KBM-7 (cell line): ENCODE measurements at regions not wholly inside any gene's neighbourhood (a gene's known extent, or its start where the extent isn't known, plus 50 kb on each side); places are given as distances from the start of the nearest gene placed in this dataset.
"Not testable (repeated sequence)": the region's sequence is repeated elsewhere in the genome, so short reads cannot be mapped to it uniquely, and the experiment has no call there.

Source experiments
- DNase-seq: peaks from one replicate; pipeline ENCODE4 v3.0.0-alpha.2; 2015
- in situ Hi-C: fragments of 300-500 bp; cut with MboI; formaldehyde crosslinking; loops from 2 replicates; pipeline ENCODE4 v1.14.3; 2020; ENCODE audit warnings: low sequenced_read_pairs, low pct_unique_long_range_greater_than_20kb, mixed read lengths

DNA sequence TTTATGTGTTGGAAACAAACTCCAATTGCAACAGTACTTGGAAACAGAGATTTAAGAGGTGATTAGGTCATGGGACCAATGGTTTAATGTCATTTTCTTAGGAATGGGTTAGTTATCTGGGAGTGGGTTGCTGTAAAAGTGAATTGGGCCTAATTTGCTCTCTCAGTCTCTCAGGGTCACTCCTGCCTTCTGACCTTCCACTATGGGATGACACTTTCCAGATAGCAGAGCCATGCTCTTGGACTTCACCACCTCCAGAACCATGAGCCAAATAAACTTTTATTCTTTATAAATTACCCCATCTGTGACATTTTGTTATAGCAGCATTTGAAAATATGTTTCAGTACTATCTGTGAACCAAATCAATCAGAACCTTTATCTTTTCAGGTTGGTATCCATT, 1509.1 kb downstream of the REEP3 start:
- in situ Hi-C loops = no loop called here
- no peak for DNase-seq

GRCh38 chr10:65032867-65033769, 1511.9 kb downstream of the REEP3 start:
- in situ Hi-C loops = no loop called here

GRCh38 chr10:65033957-65034356, 1512.8 kb downstream of the REEP3 start:
- in situ Hi-C loops = no loop called here
- DNase-seq = no peak

More at GRCh38 chr10:65032867-65033769, 1511.9 kb downstream of the REEP3 start:
- DNase-seq = no peak

- in situ Hi-C loops = no loop called here
- DNase-seq = no peak
These were observed 1519.6 kb downstream of the REEP3 start for GRCh38 chr10:65040796-65041195.

DNA sequence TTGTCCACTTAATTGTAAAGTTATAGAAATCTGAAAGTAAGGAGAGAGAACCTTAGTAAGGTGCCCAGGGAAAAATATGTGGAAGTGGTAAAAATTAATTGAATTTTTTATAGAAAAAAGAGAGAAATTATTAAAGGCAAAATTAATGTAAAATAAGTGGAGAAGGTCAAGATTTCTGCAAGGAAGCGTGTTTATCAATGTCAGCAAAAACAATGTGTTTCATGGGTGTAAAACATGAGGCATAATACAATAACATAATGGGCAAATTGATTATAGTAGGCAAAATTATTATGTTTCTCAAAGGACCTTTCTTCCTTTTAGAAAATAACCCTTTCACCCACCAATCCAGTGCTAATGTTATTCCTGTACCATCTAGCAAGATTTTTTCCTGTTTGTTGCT, 1520.1 kb downstream of the REEP3 start:
- in situ Hi-C loops = no loop called here
- DNase-seq = no peak

GRCh38 chr10:65042496-65042895, 1521.3 kb downstream of the REEP3 start:
- no peak for DNase-seq
- in situ Hi-C loops = no loop called here

DNA sequence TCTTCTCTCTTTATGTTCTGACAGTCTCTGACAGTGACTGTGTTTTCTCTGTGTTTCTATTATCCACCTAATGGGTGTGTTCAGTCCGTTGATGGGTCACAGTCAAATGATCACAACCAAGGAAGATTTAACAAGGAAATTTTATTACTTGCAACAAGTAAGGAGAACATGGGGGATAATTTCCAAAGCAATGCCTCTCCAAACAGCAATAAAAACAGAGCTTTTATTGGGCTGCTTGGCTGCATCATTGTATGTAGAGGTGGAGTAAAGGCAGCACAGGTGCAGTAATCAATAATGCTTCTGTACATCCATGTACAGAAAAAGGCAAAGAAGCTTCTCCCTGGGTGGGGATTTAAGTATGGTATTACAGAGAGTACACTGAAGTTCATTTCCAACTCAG, 1525.6 kb downstream of the REEP3 start:
- DNase-seq = no peak
- in situ Hi-C loops = no loop called here

DNA sequence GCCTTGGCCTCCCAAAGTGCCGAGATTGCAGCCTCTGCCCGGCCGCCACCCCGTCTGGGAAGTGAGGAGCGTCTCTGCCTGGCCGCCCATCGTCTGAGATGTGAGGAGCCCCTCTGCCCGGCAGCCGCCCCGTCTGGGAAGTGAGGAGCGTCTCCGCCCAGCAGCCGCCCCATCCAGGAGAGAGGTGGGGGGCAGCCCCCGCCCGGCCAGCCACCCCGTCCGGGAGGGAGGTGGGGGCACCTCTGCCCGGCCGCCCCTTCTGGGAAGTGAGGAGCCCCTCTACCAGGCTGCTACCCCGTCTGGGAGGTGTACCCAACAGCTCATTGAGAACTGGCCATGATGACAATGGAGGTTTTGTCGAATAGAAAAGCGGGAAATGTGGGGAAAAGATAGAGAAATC, 1530.9 kb downstream of the REEP3 start:
- in situ Hi-C loops = not testable (repeated sequence)

DNA sequence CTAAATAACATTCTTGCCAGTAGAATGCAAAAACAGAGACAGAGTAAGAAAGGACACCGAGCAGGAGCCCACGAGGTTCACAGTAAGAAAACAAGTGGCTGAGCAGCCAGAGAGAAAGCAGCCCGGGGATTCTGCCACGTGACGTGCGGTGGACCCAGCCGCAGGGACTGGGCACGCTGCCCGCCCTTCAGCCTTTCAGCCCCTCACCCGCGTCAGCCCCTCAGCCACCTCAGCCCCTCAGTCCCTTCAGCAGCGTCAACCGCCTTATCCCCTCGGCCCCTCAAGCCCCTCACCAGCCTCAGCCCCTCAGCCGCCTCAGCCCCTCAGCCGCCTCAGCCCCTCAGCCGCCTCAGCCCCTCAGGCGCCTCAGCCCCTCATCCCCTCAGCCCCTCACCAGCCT, 1532.2 kb downstream of the REEP3 start:
- DNase-seq, in situ Hi-C loops: not testable (repeated sequence)

More for the DNA sequence above, 1530.9 kb downstream of the REEP3 start:
- not testable (repeated sequence) for DNase-seq

- in situ Hi-C loops = not testable (repeated sequence)
These were observed 1532.7 kb downstream of the REEP3 start for GRCh38 chr10:65053831-65054351.

GRCh38 chr10:65054701-65055100, 1533.5 kb downstream of the REEP3 start:
- DNase-seq, in situ Hi-C loops: not testable (repeated sequence)

More at GRCh38 chr10:65053831-65054351, 1532.7 kb downstream of the REEP3 start:
- DNase-seq = not testable (repeated sequence)

GRCh38 chr10:65065278-65065677, 1544.1 kb downstream of the REEP3 start:
- DNase-seq = no peak
- in situ Hi-C loops = no loop called here

DNA sequence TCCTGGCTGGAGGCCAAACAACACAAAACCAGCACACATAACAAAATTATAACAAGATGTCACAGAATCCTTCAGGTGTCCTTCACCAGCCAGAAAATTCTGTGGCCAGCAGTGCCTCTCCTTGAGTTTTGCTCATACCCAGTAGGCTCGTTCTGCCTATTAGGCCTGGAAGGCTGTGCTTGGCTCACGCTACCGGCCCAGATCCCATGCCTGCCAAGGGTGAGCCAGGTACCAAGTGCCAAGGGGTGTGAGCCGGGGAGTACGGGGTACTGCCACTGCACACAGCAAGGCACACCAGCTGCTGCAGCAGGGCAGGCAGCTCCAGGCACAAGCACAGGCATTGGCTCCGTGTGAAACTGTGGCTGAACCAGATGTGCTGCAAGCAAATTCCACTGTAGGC, 1562.0 kb downstream of the REEP3 start:
- in situ Hi-C loops = no loop called here
- DNase-seq = no peak

- no peak for DNase-seq
- in situ Hi-C loops = no loop called here
These were observed 1569.8 kb downstream of the REEP3 start for GRCh38 chr10:65090991-65091390.

- no peak for DNase-seq
- in situ Hi-C loops = no loop called here
These were observed 1578.9 kb downstream of the REEP3 start for GRCh38 chr10:65100146-65100545.

GRCh38 chr10:65100881-65101280, 1579.7 kb downstream of the REEP3 start:
- in situ Hi-C loops, DNase-seq: not testable (repeated sequence)

- in situ Hi-C loops = no loop called here
- no peak for DNase-seq
These were observed 1588.8 kb downstream of the REEP3 start for GRCh38 chr10:65110009-65110408.

- DNase-seq, in situ Hi-C loops: not testable (repeated sequence)
These were observed 1589.9 kb downstream of the REEP3 start for GRCh38 chr10:65111059-65111458.

DNA sequence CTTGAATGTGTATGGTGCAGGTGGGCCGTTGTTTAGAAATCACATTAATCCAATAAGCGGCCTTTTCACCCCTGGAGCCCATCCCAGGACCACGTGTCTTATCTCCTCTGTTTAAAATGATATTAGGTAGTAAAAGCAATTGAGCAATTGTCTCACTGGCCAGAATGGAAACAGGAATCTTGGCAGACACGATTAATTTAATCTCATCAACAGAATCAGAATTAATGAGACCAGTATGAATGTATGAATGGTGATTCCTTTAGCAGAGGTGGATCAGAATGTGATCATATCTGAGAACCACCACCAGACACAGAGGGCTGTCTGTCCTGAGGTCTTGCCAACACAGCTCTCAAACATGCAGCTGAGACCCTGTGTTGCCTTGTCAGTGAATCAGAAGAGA, 1591.4 kb downstream of the REEP3 start:
- in situ Hi-C loops = no loop called here
- no peak for DNase-seq

DNA sequence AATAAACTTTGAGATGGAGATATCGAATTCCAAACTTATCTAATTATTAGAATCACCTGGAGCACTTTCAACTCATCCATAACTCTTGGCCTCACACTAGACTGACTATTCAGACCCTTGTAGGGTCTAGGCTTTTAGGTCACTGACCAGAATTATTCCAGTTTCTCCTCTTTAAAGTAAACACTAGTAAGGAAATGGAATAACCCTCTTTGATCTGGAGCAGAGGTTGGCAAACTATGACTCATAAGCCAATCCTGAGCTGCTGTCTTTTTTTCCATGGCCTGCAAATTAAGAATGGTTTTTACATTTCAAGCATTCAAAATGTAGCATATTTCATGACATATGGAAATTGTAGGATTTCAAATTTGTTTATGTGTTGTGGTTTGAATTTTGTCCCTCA, 1601.9 kb downstream of the REEP3 start:
- in situ Hi-C loops = no loop called here
- no peak for DNase-seq

DNA sequence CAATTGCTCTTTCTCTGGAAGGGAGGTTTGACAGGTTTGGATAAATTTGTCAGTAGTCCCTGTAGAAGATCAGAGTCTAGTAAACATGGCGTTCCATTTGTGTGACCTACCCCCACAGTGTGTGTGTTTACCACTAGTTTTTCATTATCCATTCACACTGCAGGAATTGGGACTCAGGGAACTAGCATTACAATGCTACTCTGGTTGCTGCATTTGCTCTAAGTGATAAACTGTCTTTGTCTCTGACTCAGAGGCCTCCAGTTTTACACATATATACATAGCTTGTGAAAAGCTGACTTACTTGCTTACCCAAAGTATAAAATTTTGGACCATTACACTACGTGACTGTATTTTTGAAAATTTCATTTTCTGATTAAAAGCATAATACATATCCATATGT, 1604.0 kb downstream of the REEP3 start:
- no peak for DNase-seq
- in situ Hi-C loops = no loop called here
